ENCODE measurements at regions not wholly inside any gene's neighbourhood (a gene's known extent, or its start where the extent isn't known, plus 50 kb on each side); places are given as distances from the start of the nearest gene placed in this dataset.

GRCh38 chr15:29400701-29401100, 131.1 kb upstream of the NSMCE3 start:
- no peaks in the 10 kb centered on the region for H3K4me1 ChIP-seq (ENCODE audit: control insufficient read depth, insufficient read depth, low read length)
- intact Hi-C loops (cut with micrococcal nuclease) (no loop called here), in situ Hi-C loops (cut with MboI; ENCODE audit: low sequenced_read_pairs) (no loop called here), dilution Hi-C loops (cut with HindIII; ENCODE audit: low sequenced_read_pairs, unreplicated experiment) (no loop called here)
- H3K4me2 ChIP-seq (ENCODE audit: low read depth, low read length): no peak overlapping the region
- H3K23ac ChIP-seq (ENCODE audit: low read depth, low read length): no peak overlapping the region
- H2BK120ac ChIP-seq (ENCODE audit: low read depth, low read length): no peak overlapping the region
- H3K9me1 ChIP-seq (ENCODE audit: insufficient read depth, low read length): no peaks in the 10 kb centered on the region
- no peaks in the 10 kb centered on the region for H3K36me3 ChIP-seq (ENCODE audit: control insufficient read depth, insufficient read depth, low read length)
- no peak overlapping the region for H2AK5ac ChIP-seq (ENCODE audit: low read depth, low read length)
- 53% methylated on average over 2 of the region's 8 CpGs; no CpG with 5 or more reads in 1 of the 2 experiments for WGBS, 2 experiments (ENCODE audit: extremely low coverage in 2 of 2, insufficient read length in 1 of 2)
- no peak overlapping the region for H4K8ac ChIP-seq (ENCODE audit: low read depth in 2 of 2, low read length in 2 of 2)
- no peak overlapping the region for H4K5ac ChIP-seq (ENCODE audit: low read depth, low read length)
- no peak overlapping the region for H3K18ac ChIP-seq (ENCODE audit: low read depth, low read length)
- CTCF ChIA-PET: no interaction called here
- no peaks in the 10 kb centered on the region for H4K20me1 ChIP-seq (ENCODE audit: insufficient read depth, low read length)
- H3K56ac ChIP-seq (ENCODE audit: extremely low read depth, insufficient read depth, low read length): no peak overlapping the region
- H3K79me1 ChIP-seq (ENCODE audit: low read depth in 1 of 2, low read length in 2 of 2): no peaks in the 10 kb centered on the region
- no TSS peak for BruUV-seq (replicated peaks)
- TF ChIP-seq RCOR1 (IDR thresholded peaks at IDR 0.05; ENCODE audit: insufficient replicate concordance, low read length) (no peak), MXI1 (IDR thresholded peaks at IDR 0.05; ENCODE audit: borderline replicate concordance, low read depth, low read length) (no peak), FOS (IDR thresholded peaks at IDR 0.05; ENCODE audit: low read depth, low read length) (no peak), SMC3 (IDR thresholded peaks at IDR 0.05; ENCODE audit: low read depth, low read length) (no peak), NFE2L2 (IDR thresholded peaks at IDR 0.05; ENCODE audit: low read depth, low read length) (no peak)
- H3K4me3 ChIP-seq (ENCODE audit: insufficient read depth, low read depth, low read length): no peak overlapping the region
- no peaks in the 10 kb centered on the region for H3K9me3 ChIP-seq (ENCODE audit: control insufficient read depth, insufficient read depth, low read length)
- no peak overlapping the region for H3K27ac ChIP-seq (ENCODE audit: insufficient read depth, low read length)
- DNase-seq (no peak), ATAC-seq (ENCODE audit: low read depth) (no peak)
- H2AK9ac ChIP-seq (replicated peaks; ENCODE audit: low read depth, low read length, poor library complexity): no peak overlapping the region
- no peak overlapping the region for H2BK20ac ChIP-seq (ENCODE audit: low read depth, low read length)
- no peak overlapping the region for H2BK15ac ChIP-seq (ENCODE audit: low read depth, low read length)
- H3K14ac ChIP-seq (replicated peaks; ENCODE audit: low read depth, low read length): no peak overlapping the region
- H3K27me3 ChIP-seq (ENCODE audit: control insufficient read depth, insufficient read depth, low read length): no peaks in the 10 kb centered on the region
- no peak overlapping the region for H2AFZ ChIP-seq (replicated peaks; ENCODE audit: low read length, poor library complexity)
- no peak overlapping the region for H2BK5ac ChIP-seq (ENCODE audit: low read depth, low read length, poor library complexity, severe bottlenecking)
- POLR2A ChIA-PET (ENCODE audit: unreplicated experiment): no interaction called here
- H3K4ac ChIP-seq (ENCODE audit: low read depth, low read length): no peak overlapping the region
- no peak overlapping the region for H3K9ac ChIP-seq (ENCODE audit: low read depth, low read length)
- no peak overlapping the region for H4K91ac ChIP-seq (ENCODE audit: insufficient read depth, low read depth, low read length)
